OCI-LY1 (cell line): ENCODE measurements at regions not wholly inside any gene's neighbourhood (a gene's known extent, or its start where the extent isn't known, plus 50 kb on each side); places are given as distances from the start of the nearest gene placed in this dataset.

ENCODE experiments used
- EZH2 ChIP-seq: fragments of 200-600 bp; sonication (generic), shearing (Covaris generic); IDR thresholded peaks from 2 replicates; pipeline ENCODE4 v1.8.0; 2017; ENCODE audit warnings: borderline replicate concordance, mixed run types, mild to moderate bottlenecking, antibody characterized with exemption, low read length, moderate library complexity, mixed read lengths
- TF ChIP-seq, protein P1 (sequence below): fragments of 200-600 bp; sonication (generic), shearing (Covaris generic); IDR thresholded peaks from 2 replicates; pipeline ENCODE4 v1.5.1; 2017; ENCODE audit warnings: mild to moderate bottlenecking, antibody characterized with exemption, low read length, moderate library complexity, mixed read lengths

DNA sequence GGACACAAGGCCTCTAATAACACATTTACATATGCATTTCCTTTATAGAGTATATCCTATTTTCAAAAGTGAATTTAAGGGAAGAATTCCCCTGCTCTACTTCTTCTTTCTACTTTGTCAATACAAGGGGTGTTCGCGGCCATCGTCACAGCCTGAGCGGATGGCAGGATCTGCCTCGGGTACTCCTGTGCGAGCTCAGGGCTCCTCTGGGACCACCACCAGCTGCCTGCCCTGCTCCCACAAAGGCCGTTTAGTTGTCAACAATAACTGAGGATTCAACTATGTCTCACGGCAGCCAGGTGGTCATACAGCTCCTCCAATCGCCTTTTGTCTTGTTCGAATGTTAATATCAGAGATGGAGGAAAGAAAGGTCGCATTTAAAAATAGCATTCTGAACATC lies 228.2 kb upstream of the TENM3 start:
- no peak for TF ChIP-seq EZH2
- TF ChIP-seq, protein P1, sequence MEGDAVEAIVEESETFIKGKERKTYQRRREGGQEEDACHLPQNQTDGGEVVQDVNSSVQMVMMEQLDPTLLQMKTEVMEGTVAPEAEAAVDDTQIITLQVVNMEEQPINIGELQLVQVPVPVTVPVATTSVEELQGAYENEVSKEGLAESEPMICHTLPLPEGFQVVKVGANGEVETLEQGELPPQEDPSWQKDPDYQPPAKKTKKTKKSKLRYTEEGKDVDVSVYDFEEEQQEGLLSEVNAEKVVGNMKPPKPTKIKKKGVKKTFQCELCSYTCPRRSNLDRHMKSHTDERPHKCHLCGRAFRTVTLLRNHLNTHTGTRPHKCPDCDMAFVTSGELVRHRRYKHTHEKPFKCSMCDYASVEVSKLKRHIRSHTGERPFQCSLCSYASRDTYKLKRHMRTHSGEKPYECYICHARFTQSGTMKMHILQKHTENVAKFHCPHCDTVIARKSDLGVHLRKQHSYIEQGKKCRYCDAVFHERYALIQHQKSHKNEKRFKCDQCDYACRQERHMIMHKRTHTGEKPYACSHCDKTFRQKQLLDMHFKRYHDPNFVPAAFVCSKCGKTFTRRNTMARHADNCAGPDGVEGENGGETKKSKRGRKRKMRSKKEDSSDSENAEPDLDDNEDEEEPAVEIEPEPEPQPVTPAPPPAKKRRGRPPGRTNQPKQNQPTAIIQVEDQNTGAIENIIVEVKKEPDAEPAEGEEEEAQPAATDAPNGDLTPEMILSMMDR: no peak
